ENCODE measurements at regions not wholly inside any gene's neighbourhood (a gene's known extent, or its start where the extent isn't known, plus 50 kb on each side); places are given as distances from the start of the nearest gene placed in this dataset.

DNA sequence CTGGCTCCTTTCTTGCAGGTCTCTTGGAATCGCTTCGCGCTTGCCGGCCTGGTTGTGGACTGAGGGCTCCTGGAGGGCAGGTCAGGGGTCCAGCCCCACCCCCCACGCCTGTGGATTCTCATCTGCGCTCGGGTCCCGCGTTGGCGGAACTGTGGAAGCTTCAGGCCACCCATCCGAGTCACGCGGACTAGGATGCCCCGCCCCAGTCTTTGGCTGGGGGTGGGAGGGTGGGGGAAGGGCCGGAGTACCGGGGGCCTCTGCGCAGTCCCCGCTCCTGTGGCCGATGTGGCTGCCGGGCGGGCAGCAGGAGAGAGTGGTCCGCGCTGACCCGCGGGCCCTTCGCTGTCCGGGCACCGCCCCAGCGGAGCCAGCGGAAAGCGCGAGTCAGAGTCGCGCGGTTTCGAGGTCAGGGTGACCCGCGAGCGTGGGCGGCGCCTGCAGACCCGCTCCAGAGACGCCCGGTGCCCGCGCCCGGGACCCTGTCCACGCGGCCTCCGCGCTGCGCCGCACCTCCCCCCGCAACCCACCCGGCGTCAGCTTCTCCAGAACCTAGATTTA, 114.2 kb downstream of the KLF13 start:
- H3K4me3 ChIP-seq = peak overlapping the region; percentile 62
- no peaks in the 10 kb centered on the region for H3K9me3 ChIP-seq
- H3K27ac ChIP-seq = peak overlapping the region; percentile 91 to 93
- ATAC-seq = peak; percentile 30 to 67
- ChIA-PET CTCF (interaction anchor here (0.8 to 12.2 kb wide), 11 partner anchors 11 to 240 kb away, joined by 3 to 254 read pairs (median 6); no protein-coding TSS in a partner anchor), POLR2A (interaction anchor here (0.7 to 2.6 kb wide), 4 partner anchors 17 to 115 kb away, joined by 3 to 8 read pairs (median 5); no protein-coding TSS in a partner anchor)
- peak overlapping the region; percentile 87 for H3K4me2 ChIP-seq
- peaks cover 37% of the 10 kb centered on the region for H3K4me1 ChIP-seq
- peak; percentile 56 for TF ChIP-seq POLR2A (IDR thresholded peaks at IDR 0.05; ENCODE audit: low read length)
- no peak for TF ChIP-seq NPAS2 (CRISPR knock-in tag; IDR thresholded peaks at IDR 0.05; ENCODE audit: borderline replicate concordance)
- no peak for TF ChIP-seq POLR2AphosphoS2 (conservative IDR thresholded peaks at IDR 0.05; ENCODE audit: low read length)
- TF ChIP-seq EP300 (IDR thresholded peaks at IDR 0.05) = no peak
- no peak for TF ChIP-seq EHMT2 (IDR thresholded peaks at IDR 0.05; ENCODE audit: low read depth)
- TF ChIP-seq, protein P1, sequence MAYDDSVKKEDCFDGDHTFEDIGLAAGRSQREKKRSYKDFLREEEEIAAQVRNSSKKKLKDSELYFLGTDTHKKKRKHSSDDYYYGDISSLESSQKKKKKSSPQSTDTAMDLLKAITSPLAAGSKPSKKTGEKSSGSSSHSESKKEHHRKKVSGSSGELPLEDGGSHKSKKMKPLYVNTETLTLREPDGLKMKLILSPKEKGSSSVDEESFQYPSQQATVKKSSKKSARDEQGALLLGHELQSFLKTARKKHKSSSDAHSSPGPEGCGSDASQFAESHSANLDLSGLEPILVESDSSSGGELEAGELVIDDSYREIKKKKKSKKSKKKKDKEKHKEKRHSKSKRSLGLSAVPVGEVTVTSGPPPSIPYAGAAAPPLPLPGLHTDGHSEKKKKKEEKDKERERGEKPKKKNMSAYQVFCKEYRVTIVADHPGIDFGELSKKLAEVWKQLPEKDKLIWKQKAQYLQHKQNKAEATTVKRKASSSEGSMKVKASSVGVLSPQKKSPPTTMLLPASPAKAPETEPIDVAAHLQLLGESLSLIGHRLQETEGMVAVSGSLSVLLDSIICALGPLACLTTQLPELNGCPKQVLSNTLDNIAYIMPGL (CRISPR knock-in tag; IDR thresholded peaks at IDR 0.05; ENCODE audit: borderline replicate concordance) = no peak
- TF ChIP-seq JUN (IDR thresholded peaks at IDR 0.05) = peak in 1 of 2 experiments; percentile 37; a peak in 1 of 5 replicates
- 25% methylated on average over 33 of the region's 56 CpGs for WGBS (ENCODE audit: missing lambda C conversion rate)
- no peak for DNase-seq (ENCODE audit: low read depth in 1 of 2, low spot score in 1 of 2)
- FAIRE-seq = no peak

DNA sequence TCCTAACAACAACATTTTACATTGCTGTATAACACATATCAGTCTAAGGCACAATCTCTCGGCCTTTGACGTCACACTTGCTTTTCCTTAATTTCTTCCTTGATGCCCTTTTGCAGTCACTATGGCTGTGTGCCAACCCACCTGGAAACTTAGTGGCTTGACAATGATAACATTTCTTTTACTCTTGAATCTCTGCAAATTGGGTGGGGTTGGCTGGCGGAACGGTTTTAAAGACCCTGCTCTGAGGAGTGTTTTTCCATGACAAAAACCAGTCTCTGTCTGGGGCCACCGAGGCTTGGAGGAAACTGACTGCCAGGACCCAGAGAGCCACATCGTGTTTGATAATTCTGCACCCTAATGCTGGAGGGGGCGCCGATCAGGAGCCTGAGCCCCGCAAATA, 115.6 kb downstream of the KLF13 start:
- WGBS (ENCODE audit: missing lambda C conversion rate) = 94% methylated on average over 9 of the region's 9 CpGs
- DNase-seq (ENCODE audit: low read depth in 1 of 2, low spot score in 1 of 2) (no peak), ATAC-seq (no peak), FAIRE-seq (no peak)
- peaks cover 34% of the 10 kb centered on the region for H3K4me1 ChIP-seq
- CTCF ChIA-PET = interaction anchor here (1.1 to 12.2 kb wide), 2 partner anchors 30 to 46 kb away, joined by 4 to 254 read pairs; no protein-coding TSS in a partner anchor
- H3K9me3 ChIP-seq = no peaks in the 10 kb centered on the region
- TF ChIP-seq, protein P2, sequence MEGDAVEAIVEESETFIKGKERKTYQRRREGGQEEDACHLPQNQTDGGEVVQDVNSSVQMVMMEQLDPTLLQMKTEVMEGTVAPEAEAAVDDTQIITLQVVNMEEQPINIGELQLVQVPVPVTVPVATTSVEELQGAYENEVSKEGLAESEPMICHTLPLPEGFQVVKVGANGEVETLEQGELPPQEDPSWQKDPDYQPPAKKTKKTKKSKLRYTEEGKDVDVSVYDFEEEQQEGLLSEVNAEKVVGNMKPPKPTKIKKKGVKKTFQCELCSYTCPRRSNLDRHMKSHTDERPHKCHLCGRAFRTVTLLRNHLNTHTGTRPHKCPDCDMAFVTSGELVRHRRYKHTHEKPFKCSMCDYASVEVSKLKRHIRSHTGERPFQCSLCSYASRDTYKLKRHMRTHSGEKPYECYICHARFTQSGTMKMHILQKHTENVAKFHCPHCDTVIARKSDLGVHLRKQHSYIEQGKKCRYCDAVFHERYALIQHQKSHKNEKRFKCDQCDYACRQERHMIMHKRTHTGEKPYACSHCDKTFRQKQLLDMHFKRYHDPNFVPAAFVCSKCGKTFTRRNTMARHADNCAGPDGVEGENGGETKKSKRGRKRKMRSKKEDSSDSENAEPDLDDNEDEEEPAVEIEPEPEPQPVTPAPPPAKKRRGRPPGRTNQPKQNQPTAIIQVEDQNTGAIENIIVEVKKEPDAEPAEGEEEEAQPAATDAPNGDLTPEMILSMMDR (IDR thresholded peaks at IDR 0.05) = 0 out of 3 replicates have a peak, but pooled peaks have one; percentile 12
- TF ChIP-seq, protein P3, sequence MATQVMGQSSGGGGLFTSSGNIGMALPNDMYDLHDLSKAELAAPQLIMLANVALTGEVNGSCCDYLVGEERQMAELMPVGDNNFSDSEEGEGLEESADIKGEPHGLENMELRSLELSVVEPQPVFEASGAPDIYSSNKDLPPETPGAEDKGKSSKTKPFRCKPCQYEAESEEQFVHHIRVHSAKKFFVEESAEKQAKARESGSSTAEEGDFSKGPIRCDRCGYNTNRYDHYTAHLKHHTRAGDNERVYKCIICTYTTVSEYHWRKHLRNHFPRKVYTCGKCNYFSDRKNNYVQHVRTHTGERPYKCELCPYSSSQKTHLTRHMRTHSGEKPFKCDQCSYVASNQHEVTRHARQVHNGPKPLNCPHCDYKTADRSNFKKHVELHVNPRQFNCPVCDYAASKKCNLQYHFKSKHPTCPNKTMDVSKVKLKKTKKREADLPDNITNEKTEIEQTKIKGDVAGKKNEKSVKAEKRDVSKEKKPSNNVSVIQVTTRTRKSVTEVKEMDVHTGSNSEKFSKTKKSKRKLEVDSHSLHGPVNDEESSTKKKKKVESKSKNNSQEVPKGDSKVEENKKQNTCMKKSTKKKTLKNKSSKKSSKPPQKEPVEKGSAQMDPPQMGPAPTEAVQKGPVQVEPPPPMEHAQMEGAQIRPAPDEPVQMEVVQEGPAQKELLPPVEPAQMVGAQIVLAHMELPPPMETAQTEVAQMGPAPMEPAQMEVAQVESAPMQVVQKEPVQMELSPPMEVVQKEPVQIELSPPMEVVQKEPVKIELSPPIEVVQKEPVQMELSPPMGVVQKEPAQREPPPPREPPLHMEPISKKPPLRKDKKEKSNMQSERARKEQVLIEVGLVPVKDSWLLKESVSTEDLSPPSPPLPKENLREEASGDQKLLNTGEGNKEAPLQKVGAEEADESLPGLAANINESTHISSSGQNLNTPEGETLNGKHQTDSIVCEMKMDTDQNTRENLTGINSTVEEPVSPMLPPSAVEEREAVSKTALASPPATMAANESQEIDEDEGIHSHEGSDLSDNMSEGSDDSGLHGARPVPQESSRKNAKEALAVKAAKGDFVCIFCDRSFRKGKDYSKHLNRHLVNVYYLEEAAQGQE (IDR thresholded peaks at IDR 0.05) = no peak
- TF ChIP-seq HOXB13 (CRISPR knock-in tag; IDR thresholded peaks at IDR 0.05; ENCODE audit: low read depth) = no peak
- no peak for TF ChIP-seq RARB (CRISPR knock-in tag; IDR thresholded peaks at IDR 0.05)
- TF ChIP-seq ZC3H11A (IDR thresholded peaks at IDR 0.05) = no peak
- POLR2A ChIA-PET = no interaction called here
- H3K4me2 ChIP-seq = peak overlapping the region; percentile 38; the same call in 2 of the 3 replicates
- no peak overlapping the region for H3K27ac ChIP-seq
- no peak overlapping the region for H3K4me3 ChIP-seq

DNA sequence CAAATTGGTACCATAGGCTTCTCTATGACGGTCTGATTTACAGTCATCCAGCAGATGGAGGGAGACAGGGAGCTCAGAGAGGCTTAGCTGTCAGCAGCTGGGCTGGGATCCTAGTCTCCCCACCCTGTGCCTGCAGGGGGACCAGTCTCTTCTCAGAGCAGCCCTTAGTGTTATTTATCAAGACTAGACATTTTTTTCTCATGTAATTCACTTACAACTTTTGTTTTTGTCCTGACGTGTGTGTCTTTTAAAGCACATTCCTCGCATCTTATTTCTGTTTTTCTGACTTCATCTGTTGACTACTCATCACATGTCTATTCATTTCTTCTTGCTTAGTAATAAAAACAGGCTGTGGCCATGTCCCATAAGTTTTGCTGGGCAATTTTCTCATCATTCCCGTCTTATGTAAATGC, 116.1 kb downstream of the KLF13 start:
- Histone ChIP-seq H3K9me3 (no peaks in the 10 kb centered on the region), H3K4me2 (peak overlapping the region; percentile 38; the same call in 2 of the 3 replicates), H3K4me3 (no peak overlapping the region), H3K27ac (no peak overlapping the region), H3K4me1 (peaks cover 34% of the 10 kb centered on the region)
- FAIRE-seq (peak; percentile 68), DNase-seq (ENCODE audit: low read depth in 1 of 2, low spot score in 1 of 2) (peak; percentile 51 to 52), ATAC-seq (peak; percentile 68 to 79)
- WGBS (ENCODE audit: missing lambda C conversion rate) = 44% methylated on average over 4 of the region's 4 CpGs
- POLR2A ChIA-PET = no interaction called here
- CTCF ChIA-PET = interaction anchor here (0.9 to 12.2 kb wide), 6 partner anchors 8 to 46 kb away, joined by 3 to 254 read pairs (median 4); no protein-coding TSS in a partner anchor
- TF ChIP-seq MAFK (IDR thresholded peaks at IDR 0.05; ENCODE audit: partially characterized antibody) (no peak), NFE2L2 (conservative IDR thresholded peaks at IDR 0.05; ENCODE audit: low read length) (no peak), JUN (IDR thresholded peaks at IDR 0.05) (no peak), RAD21 (conservative IDR thresholded peaks at IDR 0.05 in 1 of 2, IDR thresholded peaks at IDR 0.05 in 1 of 2) (peak in 1 of 2 experiments; percentile 25; a peak in 1 of 5 replicates), GATA3 (IDR thresholded peaks at IDR 0.05; ENCODE audit: borderline replicate concordance) (no peak), FOSL2 (IDR thresholded peaks at IDR 0.05) (no peak), FOSL2 (CRISPR knock-in tag; IDR thresholded peaks at IDR 0.05) (peak; percentile 21)
- TF ChIP-seq, protein P4, sequence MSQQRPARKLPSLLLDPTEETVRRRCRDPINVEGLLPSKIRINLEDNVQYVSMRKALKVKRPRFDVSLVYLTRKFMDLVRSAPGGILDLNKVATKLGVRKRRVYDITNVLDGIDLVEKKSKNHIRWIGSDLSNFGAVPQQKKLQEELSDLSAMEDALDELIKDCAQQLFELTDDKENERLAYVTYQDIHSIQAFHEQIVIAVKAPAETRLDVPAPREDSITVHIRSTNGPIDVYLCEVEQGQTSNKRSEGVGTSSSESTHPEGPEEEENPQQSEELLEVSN (IDR thresholded peaks at IDR 0.05; ENCODE audit: borderline replicate concordance, low read depth) = no peak
- TF ChIP-seq, protein P2 (IDR thresholded peaks at IDR 0.05) = 0 out of 3 replicates have a peak, but pooled peaks have one; percentile 8
- TF ChIP-seq, protein P5, sequence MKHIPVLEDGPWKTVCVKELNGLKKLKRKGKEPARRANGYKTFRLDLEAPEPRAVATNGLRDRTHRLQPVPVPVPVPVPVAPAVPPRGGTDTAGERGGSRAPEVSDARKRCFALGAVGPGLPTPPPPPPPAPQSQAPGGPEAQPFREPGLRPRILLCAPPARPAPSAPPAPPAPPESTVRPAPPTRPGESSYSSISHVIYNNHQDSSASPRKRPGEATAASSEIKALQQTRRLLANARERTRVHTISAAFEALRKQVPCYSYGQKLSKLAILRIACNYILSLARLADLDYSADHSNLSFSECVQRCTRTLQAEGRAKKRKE (CRISPR knock-in tag; IDR thresholded peaks at IDR 0.05; ENCODE audit: low read depth) = no peak

Measured in A549 (cell line).